GM23338 (cell line): ENCODE measurements at regions not wholly inside any gene's neighbourhood (a gene's known extent, or its start where the extent isn't known, plus 50 kb on each side); places are given as distances from the start of the nearest gene placed in this dataset.

Experiments used
- ATAC-seq: fragments of 200-7000 bp; cut with Tn5 transposase; 3 replicates; pipeline ENCODE4 v1.9.1; 2020
- DNase-seq: peaks from one replicate; pipeline ENCODE4 v3.0.0-alpha.2; 2015; ENCODE audit warnings: low spot score
- H2AFZ ChIP-seq: fragments of 200-600 bp; sonication (generic); 2 replicates; pipeline ENCODE4 v1.8.0; 2016; ENCODE audit warnings: antibody characterized with exemption, mild to moderate bottlenecking, moderate library complexity
- H3F3A ChIP-seq: fragments of 200-600 bp; sonication (generic); replicated peaks from 2 replicates; pipeline ENCODE4 v1.8.0; 2017; ENCODE audit warnings: antibody characterized with exemption, mixed run types, low read depth
- H3K27ac ChIP-seq: fragments of 200-600 bp; sonication (generic); 2 replicates; pipeline ENCODE4 v1.6.1; 2016; ENCODE audit warnings: low read depth
- H3K27me3 ChIP-seq: fragments of 200-600 bp; sonication (generic); 2 replicates; pipeline ENCODE4 v1.8.0; 2016; ENCODE audit warnings: mild to moderate bottlenecking, mixed run types, moderate library complexity; ENCODE audit not compliant: insufficient read depth
- H3K36me3 ChIP-seq: fragments of 200-600 bp; sonication (generic); 2 replicates; pipeline ENCODE4 v1.8.0; 2016; ENCODE audit warnings: mild to moderate bottlenecking; ENCODE audit not compliant: insufficient read depth
- H3K4me1 ChIP-seq: fragments of 200-600 bp; sonication (generic); 2 replicates; pipeline ENCODE4 v1.8.0; 2016; ENCODE audit warnings: mild to moderate bottlenecking, moderate library complexity; ENCODE audit not compliant: insufficient read depth
- H3K4me2 ChIP-seq: fragments of 200-600 bp; sonication (generic); 2 replicates; pipeline ENCODE4 v1.7.1; 2017; ENCODE audit warnings: mixed run types
- H3K4me3 ChIP-seq: fragments of 200-600 bp; sonication (generic); 2 replicates; pipeline ENCODE4 v1.6.1; 2016; ENCODE audit warnings: mixed run types
- H3K79me2 ChIP-seq: fragments of 200-600 bp; sonication (generic); replicated peaks from 2 replicates; pipeline ENCODE4 v1.8.0; 2017; ENCODE audit warnings: mild to moderate bottlenecking; ENCODE audit not compliant: insufficient read depth
- H3K9me2 ChIP-seq: fragments of 200-600 bp; sonication (generic); 2 replicates; pipeline ENCODE4 v1.8.0; 2017; ENCODE audit not compliant: insufficient read depth
- H4K20me1 ChIP-seq: fragments of 200-600 bp; sonication (generic); replicated peaks from 2 replicates; pipeline ENCODE4 v1.8.0; 2017; ENCODE audit warnings: mild to moderate bottlenecking; ENCODE audit not compliant: insufficient read depth
- H3K27ac Mint-ChIP-seq: 2 replicates; pipeline ENCODE4 v1.8.0; 2020; ENCODE audit warnings: inconsistent platforms, mild to moderate bottlenecking, moderate library complexity, mixed read lengths
- H3K27me3 Mint-ChIP-seq: 3 replicates; pipeline ENCODE4 v1.8.0; 2022; ENCODE audit warnings: low read depth, mild to moderate bottlenecking, moderate library complexity, mixed read lengths, inconsistent platforms; ENCODE audit not compliant: insufficient read depth, poor library complexity
- H3K36me3 Mint-ChIP-seq: 3 replicates; pipeline ENCODE4 v1.8.0; 2021; ENCODE audit warnings: low read depth, mild to moderate bottlenecking, inconsistent platforms, moderate library complexity, mixed read lengths
- H3K4me1 Mint-ChIP-seq: 3 replicates; pipeline ENCODE4 v1.8.0; 2020; ENCODE audit warnings: mild to moderate bottlenecking, inconsistent platforms, mixed read lengths
- H3K4me3 Mint-ChIP-seq: 3 replicates; pipeline ENCODE4 v1.8.0; 2021; ENCODE audit warnings: moderate library complexity, mild to moderate bottlenecking, inconsistent platforms, mixed read lengths
- H3K9me3 Mint-ChIP-seq: 3 replicates; pipeline ENCODE4 v1.8.0; 2020; ENCODE audit warnings: moderate library complexity, mild to moderate bottlenecking, inconsistent platforms, mixed read lengths
- CTCF ChIP-seq, 2 experiments: fragments of 200-600 bp in 1 of 2; sonication (generic) in 1 of 2; conservative IDR thresholded peaks; 2 replicates each; pipeline versions ENCODE4 v1.5.1 to v1.6.1; 2016 to 2017; ENCODE audit warnings: antibody characterized with exemption in 2 of 2, low read depth in 2 of 2, mild to moderate bottlenecking in 2 of 2, moderate library complexity in 1 of 2
- ETS1 ChIP-seq: IDR thresholded peaks from 2 replicates; pipeline ENCODE4 v1.6.1; 2016; ENCODE audit warnings: antibody characterized with exemption
- EZH2phosphoT487 ChIP-seq: fragments of 200-600 bp; sonication (generic); IDR thresholded peaks from one replicate; pipeline ENCODE4 v1.8.1; 2018; ENCODE audit warnings: antibody characterized with exemption; ENCODE audit not compliant: unreplicated experiment
- JUNB ChIP-seq: IDR thresholded peaks from one replicate; pipeline ENCODE4 v1.6.1; 2016; ENCODE audit warnings: antibody characterized with exemption; ENCODE audit not compliant: unreplicated experiment
- NANOG ChIP-seq: IDR thresholded peaks from 2 replicates; pipeline ENCODE4 v1.6.1; 2016; ENCODE audit warnings: antibody characterized with exemption, borderline replicate concordance
- ZNF331 ChIP-seq: fragments of 250-450 bp; sonication (Bioruptor Pico); IDR thresholded peaks from 2 replicates; pipeline ENCODE4 v1.5.0; 2020; ENCODE audit warnings: low read depth, mild to moderate bottlenecking, moderate library complexity
- ZNF462 ChIP-seq: fragments of 250-450 bp; sonication (Bioruptor Pico); IDR thresholded peaks from 2 replicates; pipeline ENCODE4 v1.5.0; 2020; ENCODE audit warnings: mild to moderate bottlenecking, moderate library complexity

- H3F3A ChIP-seq = no peaks in the 10 kb centered on the region
- H3K4me3 ChIP-seq = no peak overlapping the region
- DNase-seq (no peak), ATAC-seq (peak; percentile 38; the same call in 2 of the 3 replicates)
- H3K9me3 Mint-ChIP-seq = no peaks in the 10 kb centered on the region; the same call in 2 of the 3 replicates
- H3K27me3 ChIP-seq = no peaks in the 10 kb centered on the region
- no peak for TF ChIP-seq ZNF331 (CRISPR knock-in tag)
- TF ChIP-seq JUNB = no peak
- TF ChIP-seq CTCF (conservative IDR thresholded peaks at IDR 0.05; ENCODE audit: low read depth in 2 of 2) = no peak
- TF ChIP-seq ETS1 = no peak
- no peak for TF ChIP-seq ZNF462 (CRISPR knock-in tag)
- TF ChIP-seq EZH2phosphoT487 = no peak
- no peak for TF ChIP-seq NANOG
- H3K4me1 Mint-ChIP-seq = peaks cover 11% of the 10 kb centered on the region
- H3K9me2 ChIP-seq = no peaks in the 10 kb centered on the region
- H3K27ac ChIP-seq = no peak overlapping the region
- H4K20me1 ChIP-seq = no peaks in the 10 kb centered on the region
- H3K79me2 ChIP-seq = no peaks in the 10 kb centered on the region
- no peaks in the 10 kb centered on the region for H3K36me3 ChIP-seq
- peak overlapping the region; percentile 86 for H2AFZ ChIP-seq
- H3K36me3 Mint-ChIP-seq = no peaks in the 10 kb centered on the region
- no peak overlapping the region for H3K4me3 Mint-ChIP-seq
- H3K4me1 ChIP-seq = no peaks in the 10 kb centered on the region
- H3K27ac Mint-ChIP-seq = no peak overlapping the region
- H3K27me3 Mint-ChIP-seq = peaks cover 3% of the 10 kb centered on the region
- H3K4me2 ChIP-seq = no peak overlapping the region
Observed at GRCh38 chr6:164010441-164011103, 596.1 kb downstream of the QKI start.
